ENCODE measurements at regions not wholly inside any gene's neighbourhood (a gene's known extent, or its start where the extent isn't known, plus 50 kb on each side); places are given as distances from the start of the nearest gene placed in this dataset.

DNA sequence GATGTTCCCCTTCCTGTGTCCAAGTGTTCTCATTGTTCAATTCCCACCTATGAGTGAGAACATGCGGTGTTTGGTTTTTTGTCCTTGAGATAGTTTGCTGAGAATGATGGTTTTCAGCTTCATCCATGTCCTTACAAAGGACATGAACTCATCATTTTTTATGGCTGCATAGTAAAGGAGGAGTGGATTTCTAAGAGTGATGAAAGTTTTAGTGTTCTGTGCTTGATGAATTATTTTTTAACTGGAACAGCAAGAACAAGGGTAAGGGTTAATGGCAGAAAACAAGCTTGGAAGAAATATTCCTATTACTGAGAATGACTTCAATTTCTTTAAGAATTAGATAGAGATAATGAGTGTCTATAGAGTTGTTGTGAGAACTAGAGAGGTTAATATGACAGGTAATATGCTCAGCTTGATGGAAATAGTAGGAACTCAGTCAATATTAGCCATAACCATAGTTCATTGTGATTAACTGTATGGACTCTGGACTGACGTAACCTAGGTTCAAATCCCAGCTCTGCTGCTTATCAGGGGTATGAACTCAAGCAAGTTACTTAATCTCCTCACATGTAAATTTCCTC lies 190.0 kb downstream of the RPS12 start:
- Histone ChIP-seq H2AFZ (ENCODE audit: low read length) (no peak overlapping the region), H3K4me1 (ENCODE audit: insufficient read depth, low read length) (no peaks in the 10 kb centered on the region), H3K9me3 (ENCODE audit: low read depth, low read length) (no peaks in the 10 kb centered on the region), H3K4me3 (ENCODE audit: insufficient read depth, low read length) (no peak overlapping the region), H3K36me3 (ENCODE audit: insufficient read depth, low read length) (no peaks in the 10 kb centered on the region), H4K20me1 (ENCODE audit: insufficient read depth, low read length) (no peaks in the 10 kb centered on the region), H3K27ac (ENCODE audit: low read depth, low read length) (no peak overlapping the region), H3K4me2 (ENCODE audit: insufficient read depth, low read length) (no peak overlapping the region), H3K27me3 (ENCODE audit: insufficient read depth, low read length) (peaks cover 4% of the 10 kb centered on the region), H3K79me2 (ENCODE audit: insufficient read depth, low read length) (no peaks in the 10 kb centered on the region)
- DNase-seq (ENCODE audit: insufficient read length, low spot score, missing footprints), result no peak
- TF ChIP-seq CTCF (IDR thresholded peaks at IDR 0.05; ENCODE audit: extremely low read depth, low read depth, low read length), result no peak

DNA sequence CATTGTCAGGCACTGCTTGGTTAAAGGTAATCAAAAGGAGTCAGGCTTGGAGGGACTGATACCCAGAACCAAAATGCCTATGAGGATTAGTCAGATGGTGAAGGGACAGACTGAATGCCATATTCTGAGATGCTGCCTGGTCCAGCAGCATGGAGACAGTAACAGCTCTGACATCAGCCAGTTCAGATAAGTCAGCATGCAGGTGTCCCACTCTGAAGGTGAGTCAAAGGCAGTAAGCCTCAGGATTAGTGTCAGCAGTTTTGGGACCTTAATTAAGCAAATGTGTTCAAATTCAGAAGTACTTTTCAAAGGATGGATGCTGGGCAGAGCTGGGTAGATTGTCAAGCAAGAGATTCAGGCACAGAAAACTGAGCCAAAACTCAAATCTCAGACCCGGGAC lies 198.4 kb downstream of the RPS12 start:
- TF ChIP-seq CTCF (IDR thresholded peaks at IDR 0.05; ENCODE audit: extremely low read depth, low read depth, low read length), result no peak
- H3K4me2 ChIP-seq (ENCODE audit: insufficient read depth, low read length), result no peak overlapping the region
- no peaks in the 10 kb centered on the region for H3K36me3 ChIP-seq (ENCODE audit: insufficient read depth, low read length)
- no peak overlapping the region for H3K4me3 ChIP-seq (ENCODE audit: insufficient read depth, low read length)
- H3K9me3 ChIP-seq (ENCODE audit: low read depth, low read length), result no peaks in the 10 kb centered on the region
- no peak for DNase-seq (ENCODE audit: insufficient read length, low spot score, missing footprints)
- H3K4me1 ChIP-seq (ENCODE audit: insufficient read depth, low read length), result no peaks in the 10 kb centered on the region
- H3K79me2 ChIP-seq (ENCODE audit: insufficient read depth, low read length), result no peaks in the 10 kb centered on the region
- H3K27me3 ChIP-seq (ENCODE audit: insufficient read depth, low read length), result peaks cover 3% of the 10 kb centered on the region
- no peaks in the 10 kb centered on the region for H4K20me1 ChIP-seq (ENCODE audit: insufficient read depth, low read length)
- H2AFZ ChIP-seq (ENCODE audit: low read length), result no peak overlapping the region
- H3K27ac ChIP-seq (ENCODE audit: low read depth, low read length), result no peak overlapping the region

- no peak overlapping the region for H3K4me2 ChIP-seq (ENCODE audit: insufficient read depth, low read length)
- no peaks in the 10 kb centered on the region for H3K36me3 ChIP-seq (ENCODE audit: insufficient read depth, low read length)
- DNase-seq (ENCODE audit: insufficient read length, low spot score, missing footprints), result no peak
- H4K20me1 ChIP-seq (ENCODE audit: insufficient read depth, low read length), result no peaks in the 10 kb centered on the region
- no peak for TF ChIP-seq CTCF (IDR thresholded peaks at IDR 0.05; ENCODE audit: extremely low read depth, low read depth, low read length)
- H3K27me3 ChIP-seq (ENCODE audit: insufficient read depth, low read length), result peaks cover 3% of the 10 kb centered on the region
- no peaks in the 10 kb centered on the region for H3K4me1 ChIP-seq (ENCODE audit: insufficient read depth, low read length)
- H3K27ac ChIP-seq (ENCODE audit: low read depth, low read length), result no peak overlapping the region
- no peak overlapping the region for H2AFZ ChIP-seq (ENCODE audit: low read length)
- H3K9me3 ChIP-seq (ENCODE audit: low read depth, low read length), result no peaks in the 10 kb centered on the region
- no peak overlapping the region for H3K4me3 ChIP-seq (ENCODE audit: insufficient read depth, low read length)
- no peaks in the 10 kb centered on the region for H3K79me2 ChIP-seq (ENCODE audit: insufficient read depth, low read length)
Measured at GRCh38 chr6:133016631-133017030, 202.3 kb downstream of the RPS12 start.

GRCh38 chr6:133017581-133017980 lies 203.2 kb downstream of the RPS12 start:
- DNase-seq (ENCODE audit: insufficient read length, low spot score, missing footprints), result no peak
- Histone ChIP-seq H3K27me3 (ENCODE audit: insufficient read depth, low read length) (no peaks in the 10 kb centered on the region), H2AFZ (ENCODE audit: low read length) (no peak overlapping the region), H3K79me2 (ENCODE audit: insufficient read depth, low read length) (no peaks in the 10 kb centered on the region), H3K4me2 (ENCODE audit: insufficient read depth, low read length) (no peak overlapping the region), H3K27ac (ENCODE audit: low read depth, low read length) (no peak overlapping the region), H3K4me3 (ENCODE audit: insufficient read depth, low read length) (no peak overlapping the region), H3K36me3 (ENCODE audit: insufficient read depth, low read length) (no peaks in the 10 kb centered on the region), H3K9me3 (ENCODE audit: low read depth, low read length) (no peaks in the 10 kb centered on the region), H4K20me1 (ENCODE audit: insufficient read depth, low read length) (no peaks in the 10 kb centered on the region), H3K4me1 (ENCODE audit: insufficient read depth, low read length) (no peaks in the 10 kb centered on the region)
- TF ChIP-seq CTCF (IDR thresholded peaks at IDR 0.05; ENCODE audit: extremely low read depth, low read depth, low read length), result no peak

Measured in osteoblast (primary cell).